Nephron progenitor cell (in vitro differentiated cells): ENCODE measurements at regions not wholly inside any gene's neighbourhood (a gene's known extent, or its start where the extent isn't known, plus 50 kb on each side); places are given as distances from the start of the nearest gene placed in this dataset.

ENCODE experiments used
- DNase-seq: peaks from one replicate; pipeline ENCODE4 v3.0.0; 2021
- H3K27ac Mint-ChIP-seq: 2 replicates; pipeline ENCODE4 v1.8.0; 2021; ENCODE audit warnings: mild to moderate bottlenecking, moderate library complexity, mixed read lengths
- H3K27me3 Mint-ChIP-seq: 2 replicates; pipeline ENCODE4 v1.8.0; 2021; ENCODE audit warnings: mild to moderate bottlenecking, low read depth, mixed read lengths; ENCODE audit not compliant: poor library complexity
- H3K36me3 Mint-ChIP-seq: 2 replicates; pipeline ENCODE4 v1.8.0; 2021; ENCODE audit warnings: low read depth, mixed read lengths
- H3K4me1 Mint-ChIP-seq: 2 replicates; pipeline ENCODE4 v1.8.0; 2021; ENCODE audit warnings: mixed read lengths
- H3K4me3 Mint-ChIP-seq: 2 replicates; pipeline ENCODE4 v1.8.0; 2021; ENCODE audit warnings: mild to moderate bottlenecking, moderate library complexity, mixed read lengths
- H3K9me3 Mint-ChIP-seq: 2 replicates; pipeline ENCODE4 v1.8.0; 2021; ENCODE audit warnings: mild to moderate bottlenecking, moderate library complexity, mixed read lengths
- TF ChIP-seq, protein P1 (sequence below): fragments of 200-600 bp; sonication (generic); IDR thresholded peaks from 2 replicates; pipeline ENCODE4 v1.5.0; 2021; ENCODE audit warnings: antibody characterized with exemption

DNA sequence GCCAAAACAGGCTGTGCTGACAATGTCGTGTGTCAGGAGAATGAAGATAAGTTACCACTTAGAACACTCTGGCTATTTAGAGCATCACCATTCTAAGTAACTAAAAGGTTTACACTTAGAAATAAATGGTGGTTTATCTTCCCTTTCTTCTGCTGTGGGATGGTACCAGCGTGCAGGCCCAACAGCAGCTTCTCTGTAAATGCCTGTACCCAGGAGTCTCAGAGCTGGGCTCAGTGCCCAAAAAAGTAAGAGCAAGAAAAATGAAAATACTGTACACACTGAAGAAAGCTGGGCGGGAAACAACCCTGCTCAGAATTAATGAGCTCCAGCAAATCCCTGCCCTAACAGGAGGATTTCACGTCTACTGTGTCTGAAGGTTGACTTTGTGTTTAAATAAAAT is 206.5 kb downstream of the MFSD1 start:
- H3K9me3 Mint-ChIP-seq: no peaks in the 10 kb centered on the region
- H3K4me3 Mint-ChIP-seq: no peak overlapping the region
- no peak for DNase-seq
- H3K27ac Mint-ChIP-seq: no peak overlapping the region
- H3K4me1 Mint-ChIP-seq: peaks cover 7% of the 10 kb centered on the region
- TF ChIP-seq, protein P1, sequence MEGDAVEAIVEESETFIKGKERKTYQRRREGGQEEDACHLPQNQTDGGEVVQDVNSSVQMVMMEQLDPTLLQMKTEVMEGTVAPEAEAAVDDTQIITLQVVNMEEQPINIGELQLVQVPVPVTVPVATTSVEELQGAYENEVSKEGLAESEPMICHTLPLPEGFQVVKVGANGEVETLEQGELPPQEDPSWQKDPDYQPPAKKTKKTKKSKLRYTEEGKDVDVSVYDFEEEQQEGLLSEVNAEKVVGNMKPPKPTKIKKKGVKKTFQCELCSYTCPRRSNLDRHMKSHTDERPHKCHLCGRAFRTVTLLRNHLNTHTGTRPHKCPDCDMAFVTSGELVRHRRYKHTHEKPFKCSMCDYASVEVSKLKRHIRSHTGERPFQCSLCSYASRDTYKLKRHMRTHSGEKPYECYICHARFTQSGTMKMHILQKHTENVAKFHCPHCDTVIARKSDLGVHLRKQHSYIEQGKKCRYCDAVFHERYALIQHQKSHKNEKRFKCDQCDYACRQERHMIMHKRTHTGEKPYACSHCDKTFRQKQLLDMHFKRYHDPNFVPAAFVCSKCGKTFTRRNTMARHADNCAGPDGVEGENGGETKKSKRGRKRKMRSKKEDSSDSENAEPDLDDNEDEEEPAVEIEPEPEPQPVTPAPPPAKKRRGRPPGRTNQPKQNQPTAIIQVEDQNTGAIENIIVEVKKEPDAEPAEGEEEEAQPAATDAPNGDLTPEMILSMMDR: no peak
- H3K27me3 Mint-ChIP-seq: peaks cover 13% of the 10 kb centered on the region
- H3K36me3 Mint-ChIP-seq: no peaks in the 10 kb centered on the region

DNA sequence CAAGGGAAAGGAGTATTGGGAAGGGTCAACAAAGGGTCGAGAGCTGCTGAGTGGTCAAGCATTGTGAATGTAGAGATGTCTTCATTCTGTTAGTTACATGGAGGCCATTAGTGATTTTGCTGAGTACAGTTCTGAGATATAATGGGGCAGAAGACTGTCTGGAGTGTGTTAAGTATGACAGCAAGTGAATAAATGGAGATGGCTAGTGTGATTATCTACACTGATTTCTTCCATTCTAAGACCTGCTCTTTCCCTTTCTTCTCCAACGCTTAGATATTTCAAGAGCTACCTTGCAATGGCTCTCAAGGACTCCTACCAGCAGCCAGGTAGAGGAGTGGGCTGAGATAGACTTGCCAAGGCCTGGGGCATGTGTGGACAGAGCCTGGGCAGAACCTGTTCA is 216.5 kb downstream of the MFSD1 start:
- Mint-ChIP-seq H3K36me3 (no peaks in the 10 kb centered on the region), H3K4me1 (no peaks in the 10 kb centered on the region), H3K9me3 (no peaks in the 10 kb centered on the region), H3K27me3 (peaks cover 4% of the 10 kb centered on the region), H3K4me3 (no peak overlapping the region), H3K27ac (no peak overlapping the region)
- DNase-seq: no peak
- TF ChIP-seq, protein P1: no peak

DNA sequence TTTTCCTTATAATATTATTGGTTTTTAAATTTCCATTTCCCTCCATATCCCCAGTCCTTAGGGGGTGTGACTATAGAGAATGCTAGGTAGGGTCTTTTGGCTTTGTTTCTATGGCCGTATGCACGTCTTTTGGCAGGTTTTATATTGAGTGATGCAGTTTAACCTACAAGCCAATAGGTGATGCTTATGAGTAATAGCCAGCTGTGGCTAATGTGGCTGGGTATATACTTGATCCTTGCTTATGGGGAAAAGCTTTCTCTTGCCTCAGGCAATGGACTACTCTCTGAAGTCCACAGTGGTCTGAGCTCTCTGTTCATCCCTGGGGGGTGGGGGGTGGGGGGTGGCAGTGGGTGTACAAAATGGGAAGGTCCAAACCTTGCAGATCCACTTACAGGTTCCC is 223.9 kb downstream of the MFSD1 start:
- H3K27me3 Mint-ChIP-seq: peaks cover 3% of the 10 kb centered on the region
- DNase-seq: no peak
- H3K4me3 Mint-ChIP-seq: no peak overlapping the region
- H3K27ac Mint-ChIP-seq: no peak overlapping the region
- H3K4me1 Mint-ChIP-seq: no peaks in the 10 kb centered on the region
- no peaks in the 10 kb centered on the region for H3K9me3 Mint-ChIP-seq
- TF ChIP-seq, protein P1: no peak
- no peaks in the 10 kb centered on the region for H3K36me3 Mint-ChIP-seq

DNA sequence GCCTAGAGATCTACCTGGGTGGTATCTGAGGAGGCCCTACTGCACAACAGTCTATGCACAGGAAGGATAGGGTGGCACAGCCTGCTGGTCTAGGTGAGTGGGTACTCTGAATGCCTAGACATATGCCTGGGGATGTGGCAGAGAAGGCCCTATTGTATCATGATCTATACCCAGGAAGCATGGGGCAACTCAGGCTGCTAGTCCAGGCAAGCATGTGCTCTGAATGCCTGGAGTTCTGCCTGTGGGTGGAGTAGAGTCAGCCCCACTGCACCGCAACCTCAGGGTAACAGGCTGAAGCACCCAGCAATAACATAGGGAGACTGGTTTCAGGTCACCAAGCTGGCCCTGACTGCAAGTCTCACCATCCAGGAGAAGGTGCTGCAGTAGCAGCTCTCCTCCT is 224.7 kb downstream of the MFSD1 start:
- Mint-ChIP-seq H3K36me3 (no peaks in the 10 kb centered on the region), H3K9me3 (no peaks in the 10 kb centered on the region), H3K27ac (no peak overlapping the region), H3K27me3 (peaks cover 3% of the 10 kb centered on the region), H3K4me3 (no peak overlapping the region), H3K4me1 (no peaks in the 10 kb centered on the region)
- no peak for DNase-seq
- TF ChIP-seq, protein P1: no peak

DNA sequence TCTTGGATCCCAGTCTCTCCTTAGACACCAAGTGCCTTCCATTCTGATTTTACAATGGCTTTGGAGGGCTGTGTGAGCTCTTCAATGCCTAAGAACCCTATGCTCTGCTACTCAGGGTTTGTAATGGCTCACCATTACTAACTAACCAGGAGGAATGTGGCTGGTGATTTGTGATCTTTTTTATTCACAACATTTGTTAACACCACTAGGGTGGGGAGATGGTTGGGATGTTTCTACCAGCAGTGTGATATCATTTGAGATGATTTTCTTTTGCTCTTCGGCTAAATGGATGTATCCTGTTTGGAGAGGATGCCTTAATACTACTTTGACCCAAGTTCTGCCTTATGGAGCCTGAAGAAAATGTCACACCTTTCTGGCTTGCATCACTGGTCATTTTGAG is 226.9 kb downstream of the MFSD1 start:
- Mint-ChIP-seq H3K36me3 (no peaks in the 10 kb centered on the region), H3K4me3 (no peak overlapping the region), H3K4me1 (no peaks in the 10 kb centered on the region), H3K9me3 (no peaks in the 10 kb centered on the region), H3K27me3 (peaks cover 3% of the 10 kb centered on the region), H3K27ac (no peak overlapping the region)
- DNase-seq: no peak
- TF ChIP-seq, protein P1: no peak

DNA sequence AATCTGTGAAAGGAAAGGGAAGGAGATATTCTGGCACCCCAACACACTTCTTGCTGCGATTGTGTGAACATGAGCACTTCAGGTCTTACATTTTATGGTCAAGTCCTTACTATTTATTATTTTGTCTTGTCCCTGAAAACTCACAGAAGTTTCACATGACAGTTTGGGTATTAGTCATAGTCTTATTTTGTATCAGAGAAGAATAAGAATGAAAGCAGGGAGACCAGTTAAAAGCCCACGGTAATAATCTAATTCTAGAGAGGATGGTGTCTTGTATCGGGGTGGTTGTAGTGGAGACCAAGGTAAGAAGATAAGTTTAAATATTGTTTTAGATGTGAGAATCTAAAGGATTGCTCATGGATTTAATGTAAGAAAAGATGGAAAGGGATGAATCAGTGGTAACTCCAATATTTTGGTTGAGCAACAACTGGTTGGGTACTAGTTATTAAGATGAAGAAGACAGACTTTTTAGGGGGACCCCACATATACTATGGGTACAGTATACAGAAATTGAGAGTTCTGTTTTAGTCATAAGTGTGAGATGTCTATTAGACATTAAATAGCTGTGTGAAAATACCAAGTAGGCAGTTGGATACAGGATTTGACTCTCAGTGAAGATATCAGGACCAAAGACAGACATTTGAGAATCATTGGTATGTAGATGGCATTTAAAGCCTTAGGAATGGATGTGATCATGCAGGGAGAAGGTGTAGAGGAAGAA is 227.6 kb downstream of the MFSD1 start:
- Mint-ChIP-seq H3K4me3 (no peak overlapping the region), H3K4me1 (no peaks in the 10 kb centered on the region)
- no peak for DNase-seq

More for the DNA sequence above, 227.6 kb downstream of the MFSD1 start:
- H3K27me3 Mint-ChIP-seq: peaks cover 3% of the 10 kb centered on the region
- H3K27ac Mint-ChIP-seq: no peak overlapping the region
- H3K36me3 Mint-ChIP-seq: no peaks in the 10 kb centered on the region
- no peaks in the 10 kb centered on the region for H3K9me3 Mint-ChIP-seq
- TF ChIP-seq, protein P1: no peak
